ENCODE measurements at regions not wholly inside any gene's neighbourhood (a gene's known extent, or its start where the extent isn't known, plus 50 kb on each side); places are given as distances from the start of the nearest gene placed in this dataset.

- TF ChIP-seq POLR2A (IDR thresholded peaks at IDR 0.05; ENCODE audit: low read length) = no peak
- no peak for TF ChIP-seq GATA1 (IDR thresholded peaks at IDR 0.05; ENCODE audit: low read depth, low read length)
Measured at GRCh38 chr14:46325777-46326176, 325.8 kb downstream of the RPL10L start.

All from erythroblast (primary cell).